AG04450 (cell line): ENCODE measurements at regions not wholly inside any gene's neighbourhood (a gene's known extent, or its start where the extent isn't known, plus 50 kb on each side); places are given as distances from the start of the nearest gene placed in this dataset.

Experiments
- CTCF ChIA-PET: fragments of 300-600, 350-600 bp; formaldehyde crosslinking; extraction: SDS; loops from one replicate; lab custom pipeline; 2022; ENCODE audit warnings: antibody characterized with exemption, inconsistent platforms; lab: Charles Lee
- POLR2A ChIA-PET: fragments of 350-600 bp; formaldehyde crosslinking; extraction: SDS; loops from one replicate; lab custom pipeline; 2021; ENCODE audit warnings: antibody characterized with exemption, inconsistent platforms; lab: Yijun Ruan, JAX
- DNase-seq: peaks from one replicate; pipeline ENCODE4 v3.0.0-alpha.2; 2011; ENCODE audit warnings: low read depth, low spot score
- H3K27ac ChIP-seq: one replicate; pipeline ENCODE4 v1.5.1; 2012; ENCODE audit warnings: low read depth, low read length, control low read depth
- H3K27me3 ChIP-seq: one replicate; pipeline ENCODE4 v1.6.0; 2012; ENCODE audit warnings: low read length; ENCODE audit not compliant: control insufficient read depth, insufficient read depth
- H3K4me3 ChIP-seq: 2 replicates; pipeline ENCODE4 v1.5.1; 2011; ENCODE audit warnings: mild to moderate bottlenecking, low read depth, low read length, control low read depth
- H3K9me3 ChIP-seq: 2 replicates; pipeline ENCODE4 v1.5.1; 2012; ENCODE audit warnings: low read length; ENCODE audit not compliant: control insufficient read depth, insufficient read depth
- CTCF ChIP-seq: IDR thresholded peaks from 2 replicates; pipeline ENCODE4 v1.5.1; 2011; ENCODE audit warnings: low read depth, low read length, control low read depth, inconsistent platforms

DNA sequence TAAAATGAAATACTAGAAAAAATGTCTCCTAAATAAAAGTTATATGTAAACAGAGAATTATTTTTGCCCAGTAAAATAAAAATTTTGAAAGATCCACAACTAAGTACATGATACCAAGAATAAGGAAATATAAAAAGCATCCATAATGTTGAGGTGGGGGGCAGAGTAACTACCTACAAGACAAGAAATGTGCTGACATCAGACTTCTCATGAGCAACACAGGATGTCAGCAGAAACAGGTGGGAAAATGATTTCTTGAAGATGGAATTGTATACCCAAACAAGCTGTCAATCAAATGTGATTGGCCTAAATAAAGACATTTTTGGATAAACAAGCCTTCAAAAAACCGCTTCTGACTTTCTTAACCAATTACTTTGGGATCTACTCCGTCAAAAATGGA lies 143.9 kb upstream of the LIPC start:
- no peak overlapping the region for H3K27ac ChIP-seq
- POLR2A ChIA-PET = no interaction called here
- DNase-seq = no peak
- CTCF ChIA-PET = no interaction called here
- no peak for TF ChIP-seq CTCF
- no peak overlapping the region for H3K4me3 ChIP-seq
- H3K9me3 ChIP-seq = peaks cover 5% of the 10 kb centered on the region; the same call in 1 of the 2 replicates
- no peaks in the 10 kb centered on the region for H3K27me3 ChIP-seq

DNA sequence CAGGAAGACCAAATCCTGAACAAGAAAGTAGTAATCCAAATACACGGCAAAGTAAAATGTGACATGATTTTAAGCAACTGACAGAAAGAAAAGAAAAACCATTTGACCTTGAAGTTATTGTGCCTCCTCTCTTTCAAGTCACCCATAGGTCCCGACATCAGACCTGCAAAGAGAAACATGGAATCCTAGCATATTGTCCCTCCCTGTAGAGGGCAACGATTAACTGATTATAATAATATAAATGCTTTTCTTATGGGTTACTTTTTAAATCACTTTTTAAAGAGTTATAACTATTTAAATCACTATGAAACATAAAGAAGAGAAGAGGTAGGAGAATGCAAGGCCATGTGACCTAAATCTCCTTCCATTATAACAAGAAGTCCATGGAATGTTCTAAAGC lies 143.2 kb upstream of the LIPC start:
- Histone ChIP-seq H3K27me3 (no peaks in the 10 kb centered on the region), H3K4me3 (no peak overlapping the region), H3K27ac (no peak overlapping the region), H3K9me3 (peaks cover 5% of the 10 kb centered on the region; the same call in 1 of the 2 replicates)
- POLR2A ChIA-PET = no interaction called here
- CTCF ChIA-PET = interaction anchor here (0.6 to 1.1 kb wide), 2 partner anchors 17 to 134 kb away, joined by 3 read pairs; no protein-coding TSS in a partner anchor
- DNase-seq = no peak
- TF ChIP-seq CTCF = no peak

GRCh38 chr15:58291848-58292247 lies 139.9 kb upstream of the LIPC start:
- ChIA-PET CTCF (interaction anchor here (0.5 kb wide), 1 partner anchor 12 kb away, joined by 3 read pairs; no protein-coding TSS in a partner anchor), POLR2A (no interaction called here)
- DNase-seq = no peak
- peaks cover 5% of the 10 kb centered on the region; the same call in 1 of the 2 replicates for H3K9me3 ChIP-seq
- no peak overlapping the region for H3K27ac ChIP-seq
- peaks cover 2% of the 10 kb centered on the region for H3K27me3 ChIP-seq
- TF ChIP-seq CTCF = no peak
- H3K4me3 ChIP-seq = no peak overlapping the region

- ChIA-PET CTCF (no interaction called here), POLR2A (no interaction called here)
- DNase-seq = no peak
These were observed 139.0 kb upstream of the LIPC start for GRCh38 chr15:58292751-58293175.

More at GRCh38 chr15:58292751-58293175, 139.0 kb upstream of the LIPC start:
- H3K4me3 ChIP-seq = no peak overlapping the region
- H3K27ac ChIP-seq = no peak overlapping the region
- H3K27me3 ChIP-seq = peaks cover 2% of the 10 kb centered on the region
- no peak for TF ChIP-seq CTCF
- H3K9me3 ChIP-seq = peaks cover 5% of the 10 kb centered on the region; the same call in 1 of the 2 replicates
